B cell (primary cell): ENCODE measurements at regions not wholly inside any gene's neighbourhood (a gene's known extent, or its start where the extent isn't known, plus 50 kb on each side); places are given as distances from the start of the nearest gene placed in this dataset.

Experiments used
- CTCF ChIP-seq: fragments of 200-600 bp; IDR thresholded peaks from one replicate; pipeline ENCODE4 v1.8.0; 2022; ENCODE audit warnings: antibody characterized with exemption, mild to moderate bottlenecking
- EZH2 ChIP-seq: IDR thresholded peaks from 2 replicates; pipeline ENCODE4 v1.6.1; 2012; ENCODE audit warnings: borderline replicate concordance, low read depth, mild to moderate bottlenecking, moderate library complexity, low read length; ENCODE audit not compliant: insufficient read depth, poor library complexity, severe bottlenecking

- TF ChIP-seq CTCF = no peak
- no peak for TF ChIP-seq EZH2
These were observed 140.1 kb upstream of the SMIM31 start for GRCh38 chr4:164613792-164614191.
